C1 segment of cervical spinal cord (tissue), 14 donors: ENCODE measurements at regions not wholly inside any gene's neighbourhood (a gene's known extent, or its start where the extent isn't known, plus 50 kb on each side); places are given as distances from the start of the nearest gene placed in this dataset.

ENCODE experiments used
- DNase-seq, 14 donors: peaks; one replicate each; lab custom pipeline; 2025; lab: John Stamatoyannopoulos, UW

DNA sequence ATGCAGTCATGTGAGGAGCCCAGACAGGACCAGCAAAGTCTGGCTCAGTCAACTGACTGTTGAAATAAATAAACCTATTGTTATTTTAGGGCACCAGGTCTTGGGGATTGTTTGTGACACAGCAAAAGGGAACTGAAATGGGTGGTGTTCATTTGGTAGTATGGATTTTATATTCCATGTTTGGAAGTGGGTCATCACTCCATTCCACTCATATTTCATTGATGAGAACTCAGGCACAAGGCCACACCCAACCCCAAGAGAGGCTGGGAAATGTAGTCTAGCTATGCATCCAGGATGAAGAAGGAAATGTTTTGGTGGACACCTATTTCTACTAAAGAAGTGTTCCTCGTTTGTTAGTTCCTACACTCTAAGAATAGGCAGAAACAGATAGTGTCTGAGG, 64.9 kb upstream of the BTBD3 start:
- DNase-seq, result no peak

DNA sequence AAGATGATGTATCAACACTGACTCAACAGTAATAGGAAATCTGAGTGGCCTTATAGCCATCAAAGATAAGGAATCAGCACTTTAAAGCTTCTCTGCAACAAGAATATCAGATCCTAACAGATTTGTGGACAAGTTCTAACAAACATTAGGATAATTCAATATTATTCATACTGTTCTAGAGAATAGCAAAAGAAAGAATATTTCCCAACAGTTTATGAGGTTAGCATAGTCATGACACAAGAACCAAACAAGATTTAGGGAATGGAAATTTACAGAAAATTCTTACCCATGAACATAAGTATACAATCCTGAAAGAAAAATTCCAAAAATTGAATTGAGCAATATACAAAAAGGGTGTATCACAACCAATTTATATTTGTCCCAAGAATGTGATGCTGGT, 64.3 kb upstream of the BTBD3 start:
- no peak for DNase-seq

DNA sequence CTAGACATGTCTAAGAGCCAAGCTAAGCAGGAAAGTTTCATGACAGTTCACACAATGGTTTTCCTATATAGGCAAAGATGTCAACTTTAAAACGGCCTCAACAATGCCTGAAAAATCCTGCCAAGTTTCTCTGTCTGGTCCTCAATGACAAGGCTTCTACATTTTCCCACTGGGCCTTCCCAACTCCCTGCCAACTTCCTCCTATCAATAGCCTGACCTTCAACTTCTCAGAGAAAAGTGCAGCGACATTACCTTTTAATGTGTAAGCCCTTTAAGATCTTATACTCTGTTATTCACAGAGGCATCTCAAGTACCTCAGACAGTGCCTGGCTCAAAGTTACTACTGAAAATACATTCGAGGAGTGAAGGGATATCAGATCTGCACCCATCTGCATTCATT, 56.2 kb upstream of the BTBD3 start:
- no peak for DNase-seq

DNA sequence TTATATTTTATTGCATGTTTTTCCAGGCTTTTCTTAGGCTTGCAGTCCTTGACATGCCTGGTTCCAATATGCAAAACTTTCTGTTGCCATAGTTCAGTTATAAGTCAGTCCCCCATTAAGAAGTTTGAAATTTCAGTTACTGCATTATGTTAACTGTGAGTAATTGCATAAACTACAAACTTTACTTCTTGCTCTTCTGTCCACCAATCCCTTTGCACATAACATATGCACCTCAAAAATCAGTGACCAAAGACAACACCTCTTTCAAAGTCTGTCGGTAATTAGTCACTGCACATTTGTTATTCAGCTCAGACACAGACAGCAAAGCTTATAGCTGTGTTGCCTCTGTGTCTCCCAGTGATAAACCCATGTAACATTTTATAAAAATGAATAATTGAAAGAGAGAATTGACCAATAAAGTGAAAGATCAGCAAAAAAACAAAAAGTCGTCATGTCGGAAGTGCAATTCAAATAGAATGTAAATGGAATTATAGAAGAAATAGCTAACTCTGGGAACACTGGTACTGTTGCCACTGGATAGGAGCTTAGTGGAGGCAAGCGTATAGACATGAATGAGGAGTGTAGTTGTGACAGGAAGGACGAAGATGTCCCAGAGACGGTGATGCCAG, 50.3 kb upstream of the BTBD3 start:
- no peak for DNase-seq
